GM18505 (cell line): ENCODE measurements at regions not wholly inside any gene's neighbourhood (a gene's known extent, or its start where the extent isn't known, plus 50 kb on each side); places are given as distances from the start of the nearest gene placed in this dataset.

ENCODE experiments used
- ATAC-seq: cut with Tn5 transposase; IDR thresholded peaks from one replicate; pipeline ENCODE4 v1.9.1; 2021; ENCODE audit not compliant: unreplicated experiment
- POLR2A ChIP-seq: IDR thresholded peaks from 4 replicates; pipeline ENCODE4 v1.6.1; 2011; ENCODE audit warnings: borderline replicate concordance; ENCODE audit not compliant: insufficient read depth, insufficient read length; ENCODE audit errors: extremely low read depth

GRCh38 chrX:7283741-7284140, 135.8 kb upstream of the PUDP start:
- no peak for ATAC-seq
- TF ChIP-seq POLR2A = no peak

GRCh38 chrX:7280520-7280919, 132.6 kb upstream of the PUDP start:
- TF ChIP-seq POLR2A = no peak
- no peak for ATAC-seq

- no peak for TF ChIP-seq POLR2A
- ATAC-seq = no peak
These were observed 124.4 kb upstream of the PUDP start for GRCh38 chrX:7272346-7272745.

- no peak for ATAC-seq
- no peak for TF ChIP-seq POLR2A
These were observed 123.0 kb upstream of the PUDP start for GRCh38 chrX:7270933-7271332.

- ATAC-seq = no peak
- no peak for TF ChIP-seq POLR2A
These were observed 122.0 kb upstream of the PUDP start for GRCh38 chrX:7269991-7270390.

- TF ChIP-seq POLR2A = no peak
- no peak for ATAC-seq
These were observed 121.6 kb upstream of the PUDP start for GRCh38 chrX:7269589-7269988.

- ATAC-seq = no peak
- no peak for TF ChIP-seq POLR2A
These were observed 118.3 kb upstream of the PUDP start for GRCh38 chrX:7266288-7266687.

- ATAC-seq = no peak
- TF ChIP-seq POLR2A = no peak
These were observed 116.4 kb upstream of the PUDP start for GRCh38 chrX:7264399-7264798.

- TF ChIP-seq POLR2A = no peak
These were observed 116.0 kb upstream of the PUDP start for GRCh38 chrX:7263961-7264360.

GRCh38 chrX:7263330-7263729, 115.4 kb upstream of the PUDP start:
- ATAC-seq = no peak
- TF ChIP-seq POLR2A = no peak

More at GRCh38 chrX:7263961-7264360, 116.0 kb upstream of the PUDP start:
- ATAC-seq = no peak

GRCh38 chrX:7262551-7262950, 114.6 kb upstream of the PUDP start:
- ATAC-seq = no peak
- no peak for TF ChIP-seq POLR2A

- no peak for TF ChIP-seq POLR2A
- ATAC-seq = peak; percentile 90
These were observed 113.8 kb upstream of the PUDP start for GRCh38 chrX:7261672-7262332.

- no peak for ATAC-seq
- no peak for TF ChIP-seq POLR2A
These were observed 106.2 kb upstream of the PUDP start for GRCh38 chrX:7254144-7254543.

GRCh38 chrX:7253565-7253964, 105.6 kb upstream of the PUDP start:
- no peak for ATAC-seq

GRCh38 chrX:7252013-7252610, 104.2 kb upstream of the PUDP start:
- no peak for ATAC-seq
- no peak for TF ChIP-seq POLR2A

More at GRCh38 chrX:7253565-7253964, 105.6 kb upstream of the PUDP start:
- TF ChIP-seq POLR2A = no peak

- no peak for TF ChIP-seq POLR2A
- ATAC-seq = no peak
These were observed 99.4 kb upstream of the PUDP start for GRCh38 chrX:7247346-7247745.

GRCh38 chrX:7244405-7244804, 96.5 kb upstream of the PUDP start:
- TF ChIP-seq POLR2A = no peak
- ATAC-seq = no peak
